Heart right ventricle (tissue), 16 donors: ENCODE measurements at regions not wholly inside any gene's neighbourhood (a gene's known extent, or its start where the extent isn't known, plus 50 kb on each side); places are given as distances from the start of the nearest gene placed in this dataset.

Source experiments
- ATAC-seq, 8 donors: fragments of 200-7000 bp; cut with Tn5 transposase; one replicate each; pipeline ENCODE4 v1.9.1; 2020; ENCODE audit warnings: mild to moderate bottlenecking in 8 of 8, moderate library complexity in 8 of 8, moderate number of reproducible peaks in 1 of 8
- DNase-seq, 2 donors: peaks; one replicate each; pipeline ENCODE4 v3.0.0-alpha.2; 2020
- H3K27ac ChIP-seq, 10 donors: fragments of 200-600 bp; sonication (generic) in 2 of 10; one replicate each; pipeline versions ENCODE4 v1.5.0 to v1.8.0; 2020 to 2022; ENCODE audit warnings: mild to moderate bottlenecking in 3 of 10
- H3K27me3 ChIP-seq, 7 donors: fragments of 200-600 bp; one replicate each; pipeline ENCODE4 v1.8.0; 2021 to 2022; ENCODE audit warnings: mild to moderate bottlenecking in 2 of 7
- H3K36me3 ChIP-seq, 9 donors: fragments of 200-600 bp; sonication (generic) in 1 of 9; one replicate each; pipeline versions ENCODE4 v1.5.0 to v1.8.0; 2020 to 2022; ENCODE audit warnings: mild to moderate bottlenecking in 2 of 9
- H3K4me1 ChIP-seq, 9 donors: fragments of 200-600 bp; sonication (generic) in 1 of 9; one replicate each; pipeline versions ENCODE4 v1.5.0 to v1.8.0; 2020 to 2022; ENCODE audit warnings: mild to moderate bottlenecking in 4 of 9
- H3K4me3 ChIP-seq, 10 donors: fragments of 200-600 bp; sonication (generic) in 2 of 10; one replicate each; pipeline versions ENCODE4 v1.5.0 to v1.8.0; 2020 to 2022; ENCODE audit warnings: mild to moderate bottlenecking in 7 of 10, moderate library complexity in 2 of 10
- H3K9me3 ChIP-seq, 11 donors: fragments of 200-600 bp in 10 of 11; sonication (generic) in 2 of 11; one replicate each; pipeline versions ENCODE4 v1.5.0 to v1.8.0; 2013 to 2022; ENCODE audit warnings: mild to moderate bottlenecking in 2 of 11, control low read depth in 1 of 11, moderate library complexity in 1 of 11
- CTCF ChIP-seq, 9 donors: fragments of 200-600 bp; sonication (generic) in 2 of 9; IDR thresholded peaks; one replicate each; pipeline versions ENCODE4 v1.5.0 to v1.8.0; 2021 to 2022; ENCODE audit warnings: antibody characterized with exemption in 9 of 9, mild to moderate bottlenecking in 5 of 9, moderate library complexity in 1 of 9
- WGBS, 2 donors: extraction: QIAGEN DNeasy Blood & Tissue Kit; methylation state at CpG; one replicate each; pipeline ENCODE4 v1.1.7; 2013; ENCODE audit warnings: inconsistent platforms in 1 of 2; 5-methylcytosine and 5-hydroxymethylcytosine counted together
- intact Hi-C, 10 donors: fragments of 100-400 bp; cut with DNase I; formaldehyde crosslinking; loops; one replicate each; pipeline versions ENCODE4 v1.11.1 to v1.14.2; 2022
- donor health status: Arrhythmogenic right ventricular cardiomyopathy.
- donor health status: ischemic (EF 13 %, LVEDD 7.1; RV severe dilation, severe dysfunction).
- donor health status: healthy with polysubstance abuse.
- donor health status: DM: no; HTN: yes; CAD: no.
- donor health status: DM: no; HTN: no; CAD: no.
- donor health status: ischemic (EF 25% LVEDD 6.9; RV normal size, moderate dysfunction).
- donor health status: ischemic (EF 25% LVEDD 5.7; RV mildly dilated, moderate dysfunction).
- donor health status: healthy.
- donor health status: DM: yes; HTN: yes; CAD: no.
- donor health status: Ischemic cardiomyopathy.
- donor health status: ischemic (EF 35%, LVEDD 5.7; RV mildly dilated, moderate dysfunction).
- donor health status: nonischemic (EF 11% LVEDD 7.7; RV severe dilation, severe dysfunction).
- donor health status: DM: yes; HTN: yes; CAD: no.
- donor health status: PGD.
- donor health status: ischemic (EF 29% LVEDD 5.4; RV normal size, mild dysfunction).
- donor health status: nonischemic (EF 23%, LVEDD 6.1; RV moderate dilation, normal function).

- intact Hi-C loops = no loop called here
- no peak for TF ChIP-seq CTCF (IDR thresholded peaks at IDR 0.05)
- H3K4me3 ChIP-seq = no peak overlapping the region
- no peaks in the 10 kb centered on the region for H3K27me3 ChIP-seq
- no peak for DNase-seq
- H3K36me3 ChIP-seq = no peaks in the 10 kb centered on the region
- no peak for ATAC-seq
- H3K27ac ChIP-seq = no peak overlapping the region
- peaks cover 0 to 4% (median 0%) of the 10 kb centered on the region in 11 donors for H3K9me3 ChIP-seq
- no peaks in the 10 kb centered on the region for H3K4me1 ChIP-seq
Observed at GRCh38 chr12:81957631-81958030, 198.5 kb upstream of the PPFIA2 start.

GRCh38 chr12:81956468-81956860 is 197.3 kb upstream of the PPFIA2 start:
- no peak overlapping the region for H3K4me3 ChIP-seq
- no peak for DNase-seq
- H3K9me3 ChIP-seq = peaks cover 0 to 4% (median 0%) of the 10 kb centered on the region in 11 donors
- no peaks in the 10 kb centered on the region for H3K27me3 ChIP-seq
- TF ChIP-seq CTCF (IDR thresholded peaks at IDR 0.05) = no peak
- ATAC-seq = no peak
- intact Hi-C loops = no loop called here
- no peak overlapping the region for H3K27ac ChIP-seq
- H3K4me1 ChIP-seq = no peaks in the 10 kb centered on the region
- 40 to 100% methylated on average over 1 of the region's 1 CpG for WGBS, 2 donors
- no peaks in the 10 kb centered on the region for H3K36me3 ChIP-seq

- no peak overlapping the region for H3K27ac ChIP-seq
- no peak for DNase-seq
- no peak for ATAC-seq
- WGBS, 2 donors = 46 to 58% methylated on average over 2 of the region's 2 CpGs
- peaks cover 0 to 18% (median 0%) of the 10 kb centered on the region in 9 donors for H3K4me1 ChIP-seq
- no peak overlapping the region for H3K4me3 ChIP-seq
- no peaks in the 10 kb centered on the region for H3K9me3 ChIP-seq
- no peak for TF ChIP-seq CTCF (IDR thresholded peaks at IDR 0.05)
- intact Hi-C loops = loop anchor here in 1 of 10 donors (5.0 kb wide), 1 partner anchor 1534 kb away; no protein-coding TSS in a partner anchor
- no peaks in the 10 kb centered on the region for H3K27me3 ChIP-seq
- no peaks in the 10 kb centered on the region for H3K36me3 ChIP-seq
Observed at GRCh38 chr12:81953541-81953940, 194.4 kb upstream of the PPFIA2 start.

GRCh38 chr12:81950871-81951270 is 191.7 kb upstream of the PPFIA2 start:
- no peak overlapping the region for H3K27ac ChIP-seq
- H3K27me3 ChIP-seq = no peaks in the 10 kb centered on the region
- H3K4me1 ChIP-seq = peaks cover 0 to 18% (median 0%) of the 10 kb centered on the region in 9 donors
- no peak for ATAC-seq
- intact Hi-C loops = loop anchor here in 1 of 10 donors (5.0 kb wide), 1 partner anchor 1536 kb away; no protein-coding TSS in a partner anchor
- no peak for DNase-seq
- no peak for TF ChIP-seq CTCF (IDR thresholded peaks at IDR 0.05)
- H3K4me3 ChIP-seq = no peak overlapping the region
- no peaks in the 10 kb centered on the region for H3K36me3 ChIP-seq
- H3K9me3 ChIP-seq = no peaks in the 10 kb centered on the region
- 89 to 91% methylated on average over 3 of the region's 3 CpGs for whole genome bisulfite sequencing, 2 donors
